ENCODE measurements at regions not wholly inside any gene's neighbourhood (a gene's known extent, or its start where the extent isn't known, plus 50 kb on each side); places are given as distances from the start of the nearest gene placed in this dataset.

- Histone ChIP-seq H3K27me3 (no peaks in the 10 kb centered on the region), H3K4me3 (no peak overlapping the region), H3K4me1 (no peaks in the 10 kb centered on the region), H3K36me3 (replicated peaks in 1 of 2; ENCODE audit: insufficient read depth in 1 of 2, low read depth in 2 of 2) (no peaks in the 10 kb centered on the region), H3K27ac (no peak overlapping the region), H3K9me3 (no peaks in the 10 kb centered on the region)
- TF ChIP-seq POLR2A (IDR thresholded peaks at IDR 0.05): no peak
- TF ChIP-seq, protein P1, sequence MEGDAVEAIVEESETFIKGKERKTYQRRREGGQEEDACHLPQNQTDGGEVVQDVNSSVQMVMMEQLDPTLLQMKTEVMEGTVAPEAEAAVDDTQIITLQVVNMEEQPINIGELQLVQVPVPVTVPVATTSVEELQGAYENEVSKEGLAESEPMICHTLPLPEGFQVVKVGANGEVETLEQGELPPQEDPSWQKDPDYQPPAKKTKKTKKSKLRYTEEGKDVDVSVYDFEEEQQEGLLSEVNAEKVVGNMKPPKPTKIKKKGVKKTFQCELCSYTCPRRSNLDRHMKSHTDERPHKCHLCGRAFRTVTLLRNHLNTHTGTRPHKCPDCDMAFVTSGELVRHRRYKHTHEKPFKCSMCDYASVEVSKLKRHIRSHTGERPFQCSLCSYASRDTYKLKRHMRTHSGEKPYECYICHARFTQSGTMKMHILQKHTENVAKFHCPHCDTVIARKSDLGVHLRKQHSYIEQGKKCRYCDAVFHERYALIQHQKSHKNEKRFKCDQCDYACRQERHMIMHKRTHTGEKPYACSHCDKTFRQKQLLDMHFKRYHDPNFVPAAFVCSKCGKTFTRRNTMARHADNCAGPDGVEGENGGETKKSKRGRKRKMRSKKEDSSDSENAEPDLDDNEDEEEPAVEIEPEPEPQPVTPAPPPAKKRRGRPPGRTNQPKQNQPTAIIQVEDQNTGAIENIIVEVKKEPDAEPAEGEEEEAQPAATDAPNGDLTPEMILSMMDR (IDR thresholded peaks at IDR 0.05): no peak
- no peak for DNase-seq
- 69 to 81% methylated on average over 2 of the region's 2 CpGs for WGBS, 2 donors
- intact Hi-C loops (cut with DNase I): no loop called here
- ATAC-seq: no peak
These were observed 847.1 kb upstream of the MBL2 start for GRCh38 chr10:53619671-53620070.

- H3K4me1 ChIP-seq: no peaks in the 10 kb centered on the region
- DNase-seq: no peak
- 52 to 59% methylated on average over 3 of the region's 3 CpGs for WGBS, 2 donors
- H3K4me3 ChIP-seq: no peak overlapping the region
- no peaks in the 10 kb centered on the region for H3K36me3 ChIP-seq (replicated peaks in 1 of 2; ENCODE audit: insufficient read depth in 1 of 2, low read depth in 2 of 2)
- intact Hi-C loops (cut with DNase I): no loop called here
- H3K27me3 ChIP-seq: no peaks in the 10 kb centered on the region
- no peak overlapping the region for H3K27ac ChIP-seq
- no peak for ATAC-seq
- TF ChIP-seq POLR2A (IDR thresholded peaks at IDR 0.05): no peak
- TF ChIP-seq, protein P1 (IDR thresholded peaks at IDR 0.05): no peak
- no peaks in the 10 kb centered on the region for H3K9me3 ChIP-seq
These were observed 835.1 kb upstream of the MBL2 start for GRCh38 chr10:53607691-53608090.

GRCh38 chr10:53606981-53607380 is 834.4 kb upstream of the MBL2 start:
- H3K9me3 ChIP-seq: no peaks in the 10 kb centered on the region
- H3K36me3 ChIP-seq (replicated peaks in 1 of 2; ENCODE audit: insufficient read depth in 1 of 2, low read depth in 2 of 2): no peaks in the 10 kb centered on the region
- TF ChIP-seq, protein P1 (IDR thresholded peaks at IDR 0.05): no peak
- no peak for TF ChIP-seq POLR2A (IDR thresholded peaks at IDR 0.05)
- no peaks in the 10 kb centered on the region for H3K4me1 ChIP-seq
- no peak for DNase-seq
- intact Hi-C loops (cut with DNase I): no loop called here
- H3K4me3 ChIP-seq: no peak overlapping the region
- no peak for ATAC-seq
- H3K27ac ChIP-seq: no peak overlapping the region
- 72 to 78% methylated on average over 3 of the region's 3 CpGs for WGBS, 2 donors
- no peaks in the 10 kb centered on the region for H3K27me3 ChIP-seq

- Histone ChIP-seq H3K9me3 (no peaks in the 10 kb centered on the region), H3K4me3 (no peak overlapping the region), H3K27ac (no peak overlapping the region), H3K36me3 (replicated peaks in 1 of 2; ENCODE audit: insufficient read depth in 1 of 2, low read depth in 2 of 2) (no peaks in the 10 kb centered on the region), H3K27me3 (no peaks in the 10 kb centered on the region), H3K4me1 (no peaks in the 10 kb centered on the region)
- WGBS, 2 donors: 2 to 4% methylated on average over 11 of the region's 11 CpGs
- intact Hi-C loops (cut with DNase I): no loop called here
- peak; percentile 56 for ATAC-seq
- DNase-seq: peak in 1 of 4 donors; percentile 8
- no peak for TF ChIP-seq POLR2A (IDR thresholded peaks at IDR 0.05)
- TF ChIP-seq, protein P1 (IDR thresholded peaks at IDR 0.05): peak; percentile 44 to 83 (median 71)
These were observed 828.8 kb upstream of the MBL2 start for GRCh38 chr10:53601260-53601875.

DNA sequence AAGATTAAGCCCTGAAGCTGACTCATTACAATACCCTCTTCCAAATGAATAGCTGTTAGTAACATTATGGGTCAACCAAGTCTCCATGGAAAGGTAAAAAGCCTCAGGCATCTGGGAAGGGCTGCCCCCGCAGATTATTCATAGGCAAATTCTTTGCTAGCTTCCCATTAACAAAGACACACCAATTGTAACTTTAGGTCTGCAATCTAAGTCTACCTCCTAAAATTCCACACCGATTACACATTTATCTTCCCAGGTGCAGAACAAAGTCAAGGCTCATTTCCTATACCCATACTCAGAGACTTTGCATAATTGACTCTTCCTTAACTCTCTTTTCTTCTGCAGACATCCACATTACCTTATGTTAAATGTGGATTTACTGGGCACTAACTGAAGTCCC is 826.3 kb upstream of the MBL2 start:
- intact Hi-C loops (cut with DNase I): no loop called here
- WGBS, 2 donors: 63 to 68% methylated on average over 2 of the region's 2 CpGs
- ATAC-seq (no peak), DNase-seq (no peak)
- TF ChIP-seq, protein P1 (IDR thresholded peaks at IDR 0.05): no peak
- TF ChIP-seq POLR2A (IDR thresholded peaks at IDR 0.05): no peak
- no peaks in the 10 kb centered on the region for H3K4me1 ChIP-seq
- no peak overlapping the region for H3K27ac ChIP-seq
- no peaks in the 10 kb centered on the region for H3K9me3 ChIP-seq
- no peaks in the 10 kb centered on the region for H3K27me3 ChIP-seq
- H3K4me3 ChIP-seq: no peak overlapping the region
- H3K36me3 ChIP-seq (replicated peaks in 1 of 2; ENCODE audit: insufficient read depth in 1 of 2, low read depth in 2 of 2): no peaks in the 10 kb centered on the region
